Liver (tissue), 8 donors: ENCODE measurements at regions not wholly inside any gene's neighbourhood (a gene's known extent, or its start where the extent isn't known, plus 50 kb on each side); places are given as distances from the start of the nearest gene placed in this dataset.

Experiments used
- DNase-seq: peaks from one replicate; pipeline ENCODE4 v3.0.0-alpha.2; 2017; ENCODE audit warnings: low spot score
- H3K27ac ChIP-seq, 2 donors: one replicate each; pipeline ENCODE4 v1.7.0; 2013; ENCODE audit warnings: inconsistent platforms in 2 of 2, low read length in 2 of 2, control low read depth in 1 of 2, low read depth in 1 of 2, mild to moderate bottlenecking in 1 of 2
- H3K27me3 ChIP-seq, 4 donors: one replicate each; pipeline versions ENCODE4 v1.6.1 to v1.7.0; 2013; ENCODE audit warnings: low read length in 3 of 4, inconsistent platforms in 1 of 4, mild to moderate bottlenecking in 1 of 4, moderate library complexity in 1 of 4; ENCODE audit not compliant: control insufficient read depth in 4 of 4, insufficient read depth in 4 of 4
- H3K36me3 ChIP-seq, 4 donors: one replicate each; pipeline versions ENCODE4 v1.6.1 to v1.7.0; 2013; ENCODE audit warnings: low read length in 3 of 4, mild to moderate bottlenecking in 3 of 4, low read depth in 1 of 4, moderate library complexity in 1 of 4; ENCODE audit not compliant: control insufficient read depth in 4 of 4, insufficient read depth in 3 of 4
- H3K4me1 ChIP-seq, 4 donors: one replicate each; pipeline versions ENCODE4 v1.6.1 to v1.7.0; 2013; ENCODE audit warnings: low read length in 3 of 4, mild to moderate bottlenecking in 3 of 4, moderate library complexity in 1 of 4; ENCODE audit not compliant: control insufficient read depth in 4 of 4, insufficient read depth in 4 of 4
- H3K4me3 ChIP-seq, 3 donors: one replicate each; pipeline versions ENCODE4 v1.6.1 to v1.7.0; 2013; ENCODE audit warnings: low read length in 3 of 3, control low read depth in 1 of 3, low read depth in 1 of 3, mild to moderate bottlenecking in 1 of 3
- H3K9ac ChIP-seq, 2 donors: one replicate each; pipeline ENCODE4 v1.7.0; 2013; ENCODE audit warnings: low read length in 2 of 2, mild to moderate bottlenecking in 2 of 2, moderate library complexity in 2 of 2, control low read depth in 1 of 2, low read depth in 1 of 2
- H3K9me3 ChIP-seq, 4 donors: one replicate each; pipeline versions ENCODE4 v1.6.1 to v1.7.0; 2013; ENCODE audit warnings: low read length in 3 of 4; ENCODE audit not compliant: control insufficient read depth in 4 of 4
- ATF3 ChIP-seq: IDR thresholded peaks from 2 replicates; pipeline ENCODE4 v1.6.1; 2016; ENCODE audit warnings: antibody characterized with exemption
- CTCF ChIP-seq: fragments of 150-350 bp; IDR thresholded peaks from 2 replicates; pipeline ENCODE4 v1.5.1; 2017; ENCODE audit warnings: improper control_type of control experiment, low read depth, low read length; ENCODE audit not compliant: missing input control
- EGR1 ChIP-seq, 2 donors: IDR thresholded peaks; 2 replicates each; pipeline ENCODE4 v1.6.1; 2016 to 2018; ENCODE audit warnings: antibody characterized with exemption in 2 of 2, low read depth in 2 of 2
- FOXA1 ChIP-seq: IDR thresholded peaks from 2 replicates; pipeline ENCODE4 v1.6.1; 2016; ENCODE audit warnings: antibody characterized with exemption
- FOXA2 ChIP-seq: IDR thresholded peaks from 2 replicates; pipeline ENCODE4 v1.6.1; 2016; ENCODE audit warnings: antibody characterized with exemption
- GABPA ChIP-seq, 2 donors: IDR thresholded peaks in 1 of 2; conservative IDR thresholded peaks in 1 of 2; 2 replicates each; pipeline ENCODE4 v1.6.1; 2016; ENCODE audit warnings: antibody characterized with exemption in 2 of 2, mild to moderate bottlenecking in 1 of 2, moderate library complexity in 1 of 2
- HNF4A ChIP-seq, 2 donors: conservative IDR thresholded peaks; 2 replicates each; pipeline ENCODE4 v1.6.1; 2016; ENCODE audit warnings: antibody characterized with exemption in 2 of 2, mild to moderate bottlenecking in 2 of 2
- HNF4G ChIP-seq: IDR thresholded peaks from 2 replicates; pipeline ENCODE4 v1.6.1; 2016; ENCODE audit warnings: antibody characterized with exemption
- MAX ChIP-seq: IDR thresholded peaks from 2 replicates; pipeline ENCODE4 v1.6.1; 2016; ENCODE audit warnings: antibody characterized with exemption
- RAD21 ChIP-seq, 2 donors: IDR thresholded peaks; 2 replicates each; pipeline ENCODE4 v1.6.1; 2016; ENCODE audit warnings: antibody characterized with exemption in 2 of 2, mild to moderate bottlenecking in 2 of 2
- RXRA ChIP-seq, 2 donors: IDR thresholded peaks; 2 replicates each; pipeline ENCODE4 v1.6.1; 2017 to 2018; ENCODE audit warnings: antibody characterized with exemption in 2 of 2, mild to moderate bottlenecking in 1 of 2
- SP1 ChIP-seq: IDR thresholded peaks from 2 replicates; pipeline ENCODE4 v1.6.1; 2018; ENCODE audit warnings: antibody characterized with exemption, mild to moderate bottlenecking
- TAF1 ChIP-seq: conservative IDR thresholded peaks from 2 replicates; pipeline ENCODE4 v1.6.1; 2016; ENCODE audit warnings: antibody characterized with exemption, mild to moderate bottlenecking
- YY1 ChIP-seq: IDR thresholded peaks from 2 replicates; pipeline ENCODE4 v1.6.1; 2016; ENCODE audit warnings: antibody characterized with exemption, mild to moderate bottlenecking
- ZBTB33 ChIP-seq: IDR thresholded peaks from 2 replicates; pipeline ENCODE4 v1.6.1; 2016; ENCODE audit warnings: antibody characterized with exemption
- WGBS: extraction: QIAGEN DNeasy Blood & Tissue Kit; methylation state at CpG from one replicate; pipeline ENCODE4 v1.1.7; 2013; 5-methylcytosine and 5-hydroxymethylcytosine counted together
- donor health status: healthy.
- donor health status: healthy.
- donor health status: healthy.
- donor health status: healthy.
- donor health status: healthy.

- 50% methylated on average over 1 of the region's 1 CpG for WGBS
- no peak overlapping the region for H3K9ac ChIP-seq
- TF ChIP-seq CTCF, result no peak
- no peak for TF ChIP-seq FOXA2
- TF ChIP-seq FOXA1, result no peak
- TF ChIP-seq EGR1 (IDR thresholded peaks at IDR 0.05; ENCODE audit: low read depth in 2 of 2), result no peak
- no peak for TF ChIP-seq SP1
- no peak for TF ChIP-seq TAF1
- no peaks in the 10 kb centered on the region for H3K4me1 ChIP-seq
- H3K9me3 ChIP-seq, result no peaks in the 10 kb centered on the region
- no peak overlapping the region for H3K27ac ChIP-seq
- peaks cover 0 to 3% (median 0%) of the 10 kb centered on the region in 4 donors for H3K27me3 ChIP-seq
- no peaks in the 10 kb centered on the region for H3K36me3 ChIP-seq
- no peak overlapping the region for H3K4me3 ChIP-seq
- DNase-seq, result no peak
These were observed 240.7 kb upstream of the ATP6AP2 start for GRCh38 chrX:40340116-40340515.

- TF ChIP-seq SP1 (no peak), FOXA1 (no peak), FOXA2 (no peak), MAX (no peak), TAF1 (no peak), HNF4A (conservative IDR thresholded peaks at IDR 0.05) (no peak), YY1 (no peak), ZBTB33 (no peak)
- Histone ChIP-seq H3K4me3 (no peak overlapping the region), H3K27me3 (no peaks in the 10 kb centered on the region), H3K36me3 (no peaks in the 10 kb centered on the region), H3K9me3 (no peaks in the 10 kb centered on the region), H3K9ac (no peak overlapping the region), H3K4me1 (no peaks in the 10 kb centered on the region), H3K27ac (no peak overlapping the region)
- 78% methylated on average over 3 of the region's 3 CpGs for WGBS
- DNase-seq, result no peak
These were observed 235.6 kb upstream of the BCOR start for GRCh38 chrX:40333344-40333743.

DNA sequence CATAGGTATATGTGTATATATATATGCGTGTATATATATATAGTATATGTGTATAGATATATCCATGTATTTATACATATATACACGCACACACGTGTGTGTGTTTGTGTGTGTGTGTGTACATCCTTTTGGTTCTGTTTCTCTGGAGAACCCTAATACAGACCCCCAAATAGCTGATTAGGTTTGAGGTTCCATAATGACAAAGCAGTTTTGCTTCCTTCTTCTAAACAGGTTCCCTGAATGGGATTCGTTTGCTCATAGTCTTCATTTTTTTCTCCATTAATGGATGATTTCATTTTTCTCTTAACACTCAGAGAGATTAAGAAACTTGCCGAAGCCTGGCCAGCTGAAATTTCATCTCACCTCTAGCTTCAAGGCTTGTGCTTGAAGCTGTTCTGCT is 234.0 kb upstream of the BCOR start:
- no peaks in the 10 kb centered on the region for H3K4me1 ChIP-seq
- no peak overlapping the region for H3K4me3 ChIP-seq
- H3K9me3 ChIP-seq, result no peaks in the 10 kb centered on the region
- no peak overlapping the region for H3K27ac ChIP-seq
- DNase-seq, result no peak
- no peaks in the 10 kb centered on the region for H3K36me3 ChIP-seq
- 82% methylated on average over 5 of the region's 5 CpGs for WGBS
- H3K27me3 ChIP-seq, result no peaks in the 10 kb centered on the region
- H3K9ac ChIP-seq, result no peak overlapping the region
- TF ChIP-seq RXRA (IDR thresholded peaks at IDR 0.05) (no peak), RAD21 (IDR thresholded peaks at IDR 0.05) (no peak), MAX (no peak), GABPA (IDR thresholded peaks at IDR 0.05 in 1 of 2, conservative IDR thresholded peaks at IDR 0.05 in 1 of 2) (no peak), SP1 (no peak), ATF3 (no peak), EGR1 (IDR thresholded peaks at IDR 0.05; ENCODE audit: low read depth in 2 of 2) (no peak), FOXA1 (no peak), HNF4G (no peak), TAF1 (no peak), YY1 (no peak), ZBTB33 (no peak), FOXA2 (no peak), HNF4A (conservative IDR thresholded peaks at IDR 0.05) (no peak), CTCF (no peak)
